Islet of Langerhans (tissue), 1 donor: ENCODE measurements at regions not wholly inside any gene's neighbourhood (a gene's known extent, or its start where the extent isn't known, plus 50 kb on each side); places are given as distances from the start of the nearest gene placed in this dataset.

Source experiments
- FAIRE-seq: peaks from one replicate; lab custom pipeline; 2011; peaks lifted over from hg19 to GRCh38; lab: Jason Lieb, UNC

DNA sequence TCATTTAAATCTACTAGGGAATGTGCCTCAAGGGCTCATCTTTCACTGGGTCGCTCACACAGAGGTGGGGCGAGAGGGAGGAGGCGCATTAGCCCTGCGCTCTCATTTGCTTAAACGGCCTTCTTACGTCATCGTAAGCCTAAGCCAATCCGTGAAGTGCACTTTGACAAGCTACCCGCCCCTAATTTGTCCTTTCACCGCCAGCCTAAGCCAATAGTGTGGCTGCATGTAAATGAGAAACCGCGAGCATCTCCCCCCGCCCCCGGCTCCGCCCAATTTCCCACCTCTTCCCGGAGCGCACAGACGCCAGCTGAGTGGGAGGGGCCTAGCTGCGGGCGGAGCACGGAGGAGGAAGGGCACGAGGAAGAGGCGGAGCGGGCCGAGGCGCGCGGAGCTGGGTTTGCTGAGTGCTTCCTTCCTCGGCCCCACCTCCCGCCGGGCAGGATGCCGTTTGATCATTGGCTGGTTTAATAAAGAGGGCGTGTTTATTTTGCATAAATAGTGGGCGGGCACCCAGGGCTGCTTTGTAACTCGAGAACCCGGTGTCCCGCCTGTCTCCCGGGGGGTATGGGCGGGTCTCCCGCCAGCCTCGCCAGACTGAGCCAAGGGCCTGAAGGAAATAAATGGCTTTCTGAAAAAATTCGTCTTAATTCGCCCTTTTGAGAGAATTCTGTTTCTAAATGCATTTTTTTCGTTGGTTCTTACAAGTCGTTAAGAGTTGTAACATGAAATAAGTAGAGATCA is 289.6 kb upstream of the NFE2L3 start:
- no peak for FAIRE-seq

DNA sequence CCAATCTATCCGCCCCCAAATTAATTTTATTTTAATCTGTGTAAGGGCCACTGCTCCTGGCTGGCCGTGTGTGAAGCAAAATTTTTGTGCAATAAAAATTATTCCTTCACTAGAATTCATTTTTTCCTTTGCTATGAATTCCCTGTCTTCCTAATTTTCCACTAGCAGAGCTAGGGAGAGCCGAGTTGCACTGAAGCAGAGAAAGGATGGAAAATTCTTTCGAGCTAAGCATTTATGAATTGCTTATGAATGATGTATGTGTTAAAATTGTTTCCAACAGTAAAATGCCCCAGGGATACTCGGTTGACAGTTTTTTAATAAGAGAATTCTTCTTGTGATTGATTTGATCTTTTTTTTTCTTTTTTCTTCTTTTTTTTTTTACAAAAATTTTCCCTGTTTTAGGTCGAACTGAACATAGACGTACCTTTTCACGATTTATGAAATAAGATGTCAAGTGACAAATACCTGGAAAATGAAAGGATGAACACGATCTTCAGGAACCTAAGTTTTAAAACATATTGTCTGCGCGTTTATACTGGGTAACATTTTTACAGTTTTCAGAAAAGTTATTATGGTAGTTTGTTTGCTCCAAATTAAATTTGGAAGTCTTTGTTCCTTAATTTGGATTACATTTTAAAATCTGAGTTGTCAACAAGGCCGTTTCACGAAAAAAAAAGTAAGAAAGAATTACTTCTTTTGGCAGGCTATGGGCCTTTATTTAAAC is 288.8 kb upstream of the NFE2L3 start:
- FAIRE-seq, result peak; percentile 84

GRCh38 chr7:25863729-25864110 is 288.3 kb upstream of the NFE2L3 start:
- peak; percentile 74 for FAIRE-seq

GRCh38 chr7:25864511-25864910 is 287.5 kb upstream of the NFE2L3 start:
- no peak for FAIRE-seq

DNA sequence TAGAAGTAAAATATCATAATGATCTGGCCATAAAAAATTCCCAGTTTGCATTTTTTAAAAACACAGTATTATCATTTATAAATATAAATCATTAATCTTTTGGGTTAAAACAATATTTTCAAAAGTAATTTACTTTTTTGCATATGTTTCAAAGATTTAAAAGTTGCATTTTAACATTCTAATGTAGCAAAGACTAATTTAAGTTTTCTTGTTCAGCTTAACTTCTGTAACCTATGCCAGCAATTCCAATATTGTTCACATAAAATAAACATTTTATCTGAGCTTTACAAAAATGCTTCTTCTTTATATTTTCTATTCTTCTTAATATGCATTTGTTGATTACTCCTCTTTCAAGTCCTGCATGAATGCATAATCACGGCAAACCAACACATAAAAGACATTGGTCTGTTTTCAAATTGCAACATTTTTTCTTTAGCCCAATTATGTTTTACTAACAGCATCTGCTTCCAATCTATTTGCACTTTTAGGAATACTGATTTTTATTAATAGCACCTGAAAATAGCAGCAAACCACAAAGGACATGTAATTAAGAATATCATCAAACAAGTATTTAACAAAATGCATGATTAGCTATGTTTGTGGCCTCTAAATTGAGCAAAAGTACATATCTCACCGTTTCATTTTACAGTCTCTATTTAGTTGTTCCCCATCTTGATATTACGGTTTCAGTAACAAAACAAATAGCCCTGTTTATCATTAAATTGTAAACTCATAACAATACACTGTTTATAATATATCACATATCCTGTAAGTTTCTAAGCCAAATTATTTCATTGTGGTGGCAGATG is 286.9 kb upstream of the NFE2L3 start:
- FAIRE-seq, result peak; percentile 95

DNA sequence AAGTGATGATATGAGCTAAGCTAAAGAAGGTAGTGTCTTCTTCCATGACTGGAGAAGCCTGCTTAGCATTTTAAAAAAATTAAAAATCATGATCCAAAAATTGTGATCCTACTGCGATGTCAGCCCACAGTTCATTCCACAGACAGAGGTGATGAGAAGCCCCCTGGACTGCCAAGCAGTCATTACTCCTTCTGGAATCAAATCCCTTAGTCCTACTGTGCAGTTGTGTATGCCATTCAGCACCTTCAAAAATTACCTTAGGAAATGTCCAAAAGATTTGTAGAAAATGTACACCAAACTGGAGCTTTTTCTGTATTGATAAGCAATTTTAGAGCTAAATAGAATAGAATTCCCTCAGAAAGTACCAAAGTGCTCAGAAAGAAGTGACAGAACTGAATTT is 283.5 kb upstream of the NFE2L3 start:
- FAIRE-seq, result no peak

- FAIRE-seq, result no peak
Measured at GRCh38 chr7:25870574-25870973, 281.4 kb upstream of the NFE2L3 start.

DNA sequence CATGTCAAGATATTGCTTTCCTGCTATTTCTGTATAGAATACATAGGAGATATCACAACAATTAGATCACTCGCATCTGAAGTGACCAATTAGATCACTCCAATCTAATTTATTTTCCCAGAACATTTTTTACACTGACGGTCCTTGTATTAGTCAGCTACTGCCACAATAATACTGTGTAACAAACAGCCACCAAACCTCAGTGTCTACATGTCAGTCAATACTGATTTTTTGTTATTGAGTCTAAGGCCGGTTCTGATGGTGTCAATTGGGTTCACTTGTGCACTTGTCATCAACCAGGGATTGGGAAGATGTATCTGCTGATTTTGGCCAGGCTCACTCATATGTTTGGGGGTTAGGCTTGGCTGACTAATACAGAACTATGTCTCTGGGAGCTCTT is 275.9 kb upstream of the NFE2L3 start:
- no peak for FAIRE-seq

DNA sequence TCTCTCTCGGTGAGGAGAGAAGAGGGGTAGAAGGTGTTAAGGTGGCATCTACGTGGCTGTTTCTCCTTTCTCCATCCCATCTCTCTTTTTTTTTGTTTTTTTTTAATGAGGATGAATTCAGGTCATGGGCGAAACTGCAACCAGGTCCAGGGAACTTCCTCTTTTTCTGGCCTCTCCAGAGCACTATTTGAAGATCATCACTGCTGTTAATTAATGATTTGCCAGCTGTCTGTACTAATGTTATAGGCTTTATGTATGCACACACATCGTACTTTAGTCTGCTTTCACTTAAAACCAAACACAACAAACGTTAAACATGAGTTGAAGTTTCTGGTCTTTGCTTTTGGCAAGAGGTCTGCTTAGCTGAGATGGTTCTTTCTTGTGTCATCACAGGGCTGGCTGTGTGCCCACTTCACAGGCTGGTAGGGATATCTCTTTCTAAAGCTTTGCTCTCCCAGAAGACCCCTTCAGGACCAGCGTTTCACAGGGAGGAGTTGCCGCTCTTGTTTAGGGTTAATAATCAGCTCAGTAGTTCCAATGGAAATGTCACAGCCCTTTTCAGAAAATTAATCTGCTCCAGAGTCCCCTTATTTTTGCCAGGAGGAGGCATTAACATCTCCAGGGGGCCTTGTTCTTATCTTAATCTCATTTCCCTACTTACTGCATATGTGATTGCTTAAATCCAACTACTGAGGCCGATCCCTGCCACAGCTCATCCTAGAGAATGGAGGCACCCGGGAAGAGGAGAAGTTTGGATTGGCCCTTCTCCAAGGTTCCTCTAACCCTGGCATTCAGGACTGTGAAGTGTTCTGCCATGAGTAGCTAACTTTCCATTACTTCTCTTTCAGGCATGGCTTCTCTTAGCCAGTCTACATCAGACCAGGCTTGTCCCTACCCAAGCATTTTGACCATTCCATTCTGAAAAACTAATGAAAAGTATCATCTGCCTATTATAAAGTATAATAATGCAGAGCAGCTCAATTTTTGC is 273.9 kb upstream of the NFE2L3 start:
- no peak for FAIRE-seq

DNA sequence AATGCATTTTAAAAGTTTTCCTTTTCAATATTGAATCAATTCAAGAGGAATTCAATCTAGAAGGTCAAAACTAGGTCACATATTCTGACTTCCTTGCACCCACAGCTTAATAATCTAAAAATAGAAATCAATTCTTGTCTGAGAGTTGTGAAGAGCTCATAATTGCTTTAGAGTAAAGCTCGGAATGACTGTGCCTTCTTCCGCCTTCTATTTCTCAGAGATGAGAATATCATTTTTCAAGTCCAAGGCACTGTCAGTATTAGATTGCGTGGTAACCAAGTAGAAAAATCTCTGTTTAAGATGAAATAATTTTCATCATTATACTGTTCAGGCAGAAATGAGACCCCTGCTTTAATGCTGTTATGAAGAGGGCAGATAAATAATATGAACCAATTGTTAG is 272.2 kb upstream of the NFE2L3 start:
- no peak for FAIRE-seq

GRCh38 chr7:25881317-25882037 is 270.5 kb upstream of the NFE2L3 start:
- no peak for FAIRE-seq

DNA sequence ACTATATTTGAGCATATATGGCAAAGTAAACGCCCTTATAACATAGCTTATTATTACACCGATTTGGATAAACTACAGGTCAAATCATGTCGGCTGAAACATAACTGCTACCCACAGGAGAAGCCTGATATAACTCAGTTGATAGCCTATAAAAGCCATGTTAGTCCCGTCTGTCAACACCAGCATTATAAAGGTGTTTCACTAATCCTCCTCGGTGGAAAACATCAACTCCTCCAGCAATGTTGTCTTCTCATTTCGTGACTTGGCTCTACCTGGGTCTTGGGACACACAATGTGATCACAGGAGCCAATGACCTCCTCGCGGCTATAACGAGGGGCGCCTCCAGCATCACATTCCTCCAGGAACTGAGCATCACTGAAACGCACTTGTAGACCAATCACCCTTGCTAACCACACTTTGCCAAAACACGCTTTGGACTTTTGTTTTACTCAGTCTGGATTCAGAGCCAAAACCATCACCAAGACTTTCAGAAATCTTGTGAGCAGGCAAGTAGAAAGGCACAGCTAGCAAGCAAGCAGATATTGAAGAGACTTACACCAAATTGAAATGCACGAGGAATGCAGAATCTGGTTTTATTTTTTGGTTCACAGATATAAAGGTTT is 269.7 kb upstream of the NFE2L3 start:
- no peak for FAIRE-seq

GRCh38 chr7:25884265-25884828 is 267.7 kb upstream of the NFE2L3 start:
- FAIRE-seq, result no peak

DNA sequence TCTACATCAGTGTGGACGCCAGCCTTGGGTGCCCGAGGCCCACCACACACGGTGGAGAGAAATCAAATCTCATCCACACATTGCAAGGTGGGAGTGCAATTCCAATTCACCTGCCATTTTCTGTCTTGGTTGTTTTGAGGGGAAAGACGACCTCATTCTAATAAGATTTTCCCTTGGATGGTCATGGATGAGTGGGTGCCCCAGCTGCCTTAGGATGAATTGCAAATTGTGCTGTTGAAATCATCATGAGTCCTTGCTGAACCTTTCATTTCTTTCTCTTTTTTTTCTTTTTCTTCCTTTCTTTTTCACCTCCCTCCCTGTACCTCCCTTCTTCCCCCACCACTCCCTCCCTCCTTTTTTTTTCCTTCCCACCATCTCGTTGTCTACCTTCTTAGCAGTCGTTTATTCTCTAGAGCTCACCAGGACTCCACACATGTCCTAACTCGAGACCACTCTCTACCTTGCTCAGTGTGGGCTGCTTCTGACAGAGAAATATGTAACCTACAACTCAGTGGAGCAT is 266.9 kb upstream of the NFE2L3 start:
- FAIRE-seq, result no peak

- FAIRE-seq, result no peak
Measured at GRCh38 chr7:25886387-25887240, 265.4 kb upstream of the NFE2L3 start.

DNA sequence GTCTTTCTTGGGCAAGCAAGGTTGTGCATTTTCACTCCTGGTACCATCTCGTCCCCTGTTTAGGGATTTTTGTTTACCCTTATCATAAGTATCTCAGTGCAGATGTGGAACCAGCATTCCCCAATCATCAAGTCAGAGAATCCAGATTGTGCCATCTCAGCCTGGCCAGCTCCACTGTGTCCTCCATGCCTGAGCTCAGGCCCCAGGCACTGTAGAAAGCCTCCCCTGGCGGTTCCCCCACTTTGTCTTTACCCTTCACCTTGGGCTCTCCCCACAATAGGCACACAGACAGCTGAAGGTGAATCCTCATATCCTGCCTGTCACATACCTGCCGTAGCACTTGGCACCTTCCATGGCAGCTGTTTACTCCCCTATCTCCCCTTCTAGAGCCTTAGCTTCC is 264.7 kb upstream of the NFE2L3 start:
- no peak for FAIRE-seq

DNA sequence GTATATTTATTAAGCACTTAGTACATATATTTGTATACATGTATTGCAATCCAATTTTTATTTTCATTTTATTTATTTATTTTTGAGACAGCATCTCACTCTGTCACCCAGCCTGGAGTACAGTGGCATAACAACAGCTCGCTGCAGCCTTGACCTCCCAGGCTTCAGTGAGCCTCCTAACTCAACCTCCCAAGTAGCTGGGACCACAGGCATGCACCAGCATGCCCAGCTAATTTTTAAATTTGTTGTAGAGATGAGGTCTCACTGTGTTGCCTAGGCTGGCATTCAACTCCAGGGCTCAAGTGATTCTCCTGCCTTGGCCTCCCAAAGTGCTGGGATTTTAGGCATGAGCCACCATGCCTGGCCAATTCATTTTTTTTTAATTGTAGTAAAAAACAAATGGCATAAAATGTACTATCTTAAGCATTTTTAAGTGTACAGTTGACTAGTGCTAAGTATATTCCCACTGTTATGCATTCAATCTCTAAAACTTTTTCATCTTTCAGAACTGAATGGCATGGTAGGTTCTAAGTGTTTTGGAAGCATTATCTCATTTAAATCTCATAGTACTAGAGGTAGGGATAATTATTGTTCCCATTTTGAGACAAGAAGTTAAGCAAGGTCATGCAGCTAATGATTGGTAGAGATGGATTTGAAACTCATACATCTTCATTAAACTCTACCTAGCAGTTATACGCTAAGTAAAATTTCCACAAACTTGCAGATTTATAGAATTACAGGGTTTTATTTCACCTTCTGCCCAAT is 264.0 kb upstream of the NFE2L3 start:
- no peak for FAIRE-seq

GRCh38 chr7:25889765-25890164 is 262.2 kb upstream of the NFE2L3 start:
- FAIRE-seq, result no peak
